Nephron progenitor cell (in vitro differentiated cells): ENCODE measurements at regions not wholly inside any gene's neighbourhood (a gene's known extent, or its start where the extent isn't known, plus 50 kb on each side); places are given as distances from the start of the nearest gene placed in this dataset.

Experiments used
- DNase-seq: peaks from one replicate; pipeline ENCODE4 v3.0.0; 2021
- H3K27ac Mint-ChIP-seq: 2 replicates; pipeline ENCODE4 v1.8.0; 2021; ENCODE audit warnings: mild to moderate bottlenecking, moderate library complexity, mixed read lengths
- H3K27me3 Mint-ChIP-seq: 2 replicates; pipeline ENCODE4 v1.8.0; 2021; ENCODE audit warnings: mild to moderate bottlenecking, low read depth, mixed read lengths; ENCODE audit not compliant: poor library complexity
- H3K36me3 Mint-ChIP-seq: 2 replicates; pipeline ENCODE4 v1.8.0; 2021; ENCODE audit warnings: low read depth, mixed read lengths
- H3K4me1 Mint-ChIP-seq: 2 replicates; pipeline ENCODE4 v1.8.0; 2021; ENCODE audit warnings: mixed read lengths
- H3K4me3 Mint-ChIP-seq: 2 replicates; pipeline ENCODE4 v1.8.0; 2021; ENCODE audit warnings: mild to moderate bottlenecking, moderate library complexity, mixed read lengths
- H3K9me3 Mint-ChIP-seq: 2 replicates; pipeline ENCODE4 v1.8.0; 2021; ENCODE audit warnings: mild to moderate bottlenecking, moderate library complexity, mixed read lengths
- CTCF ChIP-seq: fragments of 200-600 bp; sonication (generic); IDR thresholded peaks from 2 replicates; pipeline ENCODE4 v1.5.0; 2021; ENCODE audit warnings: antibody characterized with exemption

- no peak overlapping the region for H3K4me3 Mint-ChIP-seq
- H3K36me3 Mint-ChIP-seq, result no peaks in the 10 kb centered on the region
- no peaks in the 10 kb centered on the region for H3K9me3 Mint-ChIP-seq
- no peak for DNase-seq
- TF ChIP-seq CTCF, result no peak
- no peaks in the 10 kb centered on the region for H3K27me3 Mint-ChIP-seq
- no peak overlapping the region for H3K27ac Mint-ChIP-seq
- H3K4me1 Mint-ChIP-seq, result peaks cover 8% of the 10 kb centered on the region
Observed at GRCh38 chr10:108360187-108360586, 1195.7 kb upstream of the SORCS1 start.

- no peaks in the 10 kb centered on the region for H3K27me3 Mint-ChIP-seq
Observed at GRCh38 chr10:108358912-108359311, 1194.4 kb upstream of the SORCS1 start.

GRCh38 chr10:108352771-108353170 lies 1188.3 kb upstream of the SORCS1 start:
- H3K27me3 Mint-ChIP-seq, result no peaks in the 10 kb centered on the region
- TF ChIP-seq CTCF, result no peak
- DNase-seq, result no peak
- peaks cover 4% of the 10 kb centered on the region for H3K9me3 Mint-ChIP-seq
- H3K4me1 Mint-ChIP-seq, result no peaks in the 10 kb centered on the region
- H3K4me3 Mint-ChIP-seq, result no peak overlapping the region
- no peaks in the 10 kb centered on the region for H3K36me3 Mint-ChIP-seq
- no peak overlapping the region for H3K27ac Mint-ChIP-seq

More at GRCh38 chr10:108358912-108359311, 1194.4 kb upstream of the SORCS1 start:
- peaks cover 8% of the 10 kb centered on the region for H3K4me1 Mint-ChIP-seq
- no peaks in the 10 kb centered on the region for H3K9me3 Mint-ChIP-seq
- H3K27ac Mint-ChIP-seq, result no peak overlapping the region
- H3K4me3 Mint-ChIP-seq, result no peak overlapping the region
- no peak for TF ChIP-seq CTCF
- no peak for DNase-seq
- no peaks in the 10 kb centered on the region for H3K36me3 Mint-ChIP-seq

- Mint-ChIP-seq H3K4me3 (no peak overlapping the region), H3K36me3 (no peaks in the 10 kb centered on the region), H3K27ac (no peak overlapping the region), H3K4me1 (no peaks in the 10 kb centered on the region), H3K27me3 (no peaks in the 10 kb centered on the region), H3K9me3 (peaks cover 4% of the 10 kb centered on the region)
- DNase-seq, result no peak
- TF ChIP-seq CTCF, result no peak
Observed at GRCh38 chr10:108348215-108348614, 1183.7 kb upstream of the SORCS1 start.

GRCh38 chr10:108346066-108346465 lies 1181.6 kb upstream of the SORCS1 start:
- Mint-ChIP-seq H3K9me3 (peaks cover 8% of the 10 kb centered on the region), H3K4me1 (no peaks in the 10 kb centered on the region), H3K27ac (no peak overlapping the region), H3K27me3 (peaks cover 3% of the 10 kb centered on the region), H3K36me3 (no peaks in the 10 kb centered on the region), H3K4me3 (no peak overlapping the region)
- TF ChIP-seq CTCF, result no peak
- no peak for DNase-seq

- Mint-ChIP-seq H3K36me3 (no peaks in the 10 kb centered on the region), H3K9me3 (peaks cover 4% of the 10 kb centered on the region), H3K27me3 (peaks cover 3% of the 10 kb centered on the region), H3K4me1 (no peaks in the 10 kb centered on the region), H3K4me3 (no peak overlapping the region), H3K27ac (no peak overlapping the region)
- TF ChIP-seq CTCF, result no peak
- DNase-seq, result no peak
Observed at GRCh38 chr10:108338146-108338545, 1173.6 kb upstream of the SORCS1 start.
